NCI-H1048 (cell line): ENCODE measurements at regions not wholly inside any gene's neighbourhood (a gene's known extent, or its start where the extent isn't known, plus 50 kb on each side); places are given as distances from the start of the nearest gene placed in this dataset.
"Not testable (repeated sequence)": the region's sequence is repeated elsewhere in the genome, so short reads cannot be mapped to it uniquely, and the experiment has no call there.

Source experiments
- DNase-seq: peaks from one replicate; lab custom pipeline; 2025; lab: John Stamatoyannopoulos, UW

- no peak for DNase-seq
These were observed 142.3 kb downstream of the IGLL1 start for GRCh38 chr22:23437779-23438178.

- not testable (repeated sequence) for DNase-seq
These were observed 143.0 kb downstream of the IGLL1 start for GRCh38 chr22:23437107-23437395.

- not testable (repeated sequence) for DNase-seq
These were observed 143.6 kb downstream of the IGLL1 start for GRCh38 chr22:23436354-23437106.

- DNase-seq = not testable (repeated sequence)
These were observed 144.9 kb downstream of the IGLL1 start for GRCh38 chr22:23435186-23435585.

- not testable (repeated sequence) for DNase-seq
These were observed 145.8 kb downstream of the IGLL1 start for GRCh38 chr22:23434198-23434830.

GRCh38 chr22:23433127-23434005 is 146.7 kb downstream of the IGLL1 start:
- not testable (repeated sequence) for DNase-seq

GRCh38 chr22:23432719-23433118 is 147.4 kb downstream of the IGLL1 start:
- not testable (repeated sequence) for DNase-seq

- DNase-seq = no peak
These were observed 148.6 kb downstream of the IGLL1 start for GRCh38 chr22:23431337-23432072.

GRCh38 chr22:23424551-23425068 is 155.5 kb downstream of the IGLL1 start:
- not testable (repeated sequence) for DNase-seq

GRCh38 chr22:23424031-23424430 is 156.1 kb downstream of the IGLL1 start:
- DNase-seq = no peak

GRCh38 chr22:23422281-23422680 is 157.8 kb downstream of the IGLL1 start:
- not testable (repeated sequence) for DNase-seq

GRCh38 chr22:23421300-23421699 is 158.8 kb downstream of the IGLL1 start:
- not testable (repeated sequence) for DNase-seq

GRCh38 chr22:23419931-23420330 is 160.2 kb downstream of the IGLL1 start:
- no peak for DNase-seq

- no peak for DNase-seq
These were observed 160.9 kb downstream of the IGLL1 start for GRCh38 chr22:23419171-23419570.

GRCh38 chr22:23418159-23418788 is 161.8 kb downstream of the IGLL1 start:
- DNase-seq = no peak

GRCh38 chr22:23417327-23417726 is 162.8 kb downstream of the IGLL1 start:
- DNase-seq = not testable (repeated sequence)

GRCh38 chr22:23416169-23416690 is 163.9 kb downstream of the IGLL1 start:
- DNase-seq = not testable (repeated sequence)

GRCh38 chr22:23415490-23415851 is 164.6 kb downstream of the IGLL1 start:
- no peak for DNase-seq

- no peak for DNase-seq
These were observed 165.2 kb downstream of the IGLL1 start for GRCh38 chr22:23414727-23415489.

- no peak for DNase-seq
These were observed 168.4 kb downstream of the IGLL1 start for GRCh38 chr22:23411739-23412138.
